Tibial nerve (tissue), 3 donors: ENCODE measurements at regions not wholly inside any gene's neighbourhood (a gene's known extent, or its start where the extent isn't known, plus 50 kb on each side); places are given as distances from the start of the nearest gene placed in this dataset.

Experiments used
- POLR2A ChIP-seq, 2 donors: fragments of 450-650 bp; IDR thresholded peaks; one replicate each; pipeline ENCODE4 v1.6.1; 2017; ENCODE audit warnings: antibody characterized with exemption in 2 of 2, mild to moderate bottlenecking in 2 of 2, moderate library complexity in 2 of 2
- TF ChIP-seq, protein P1 (sequence below), 5 experiments: fragments of 200-600 bp in 3 of 5; fragments of 450-650 bp in 2 of 5; sonication (generic) in 3 of 5; IDR thresholded peaks; one replicate each; pipeline ENCODE4 v1.5.1; 2016 to 2019; ENCODE audit warnings: antibody characterized with exemption in 5 of 5, mild to moderate bottlenecking in 3 of 5, moderate library complexity in 2 of 5

DNA sequence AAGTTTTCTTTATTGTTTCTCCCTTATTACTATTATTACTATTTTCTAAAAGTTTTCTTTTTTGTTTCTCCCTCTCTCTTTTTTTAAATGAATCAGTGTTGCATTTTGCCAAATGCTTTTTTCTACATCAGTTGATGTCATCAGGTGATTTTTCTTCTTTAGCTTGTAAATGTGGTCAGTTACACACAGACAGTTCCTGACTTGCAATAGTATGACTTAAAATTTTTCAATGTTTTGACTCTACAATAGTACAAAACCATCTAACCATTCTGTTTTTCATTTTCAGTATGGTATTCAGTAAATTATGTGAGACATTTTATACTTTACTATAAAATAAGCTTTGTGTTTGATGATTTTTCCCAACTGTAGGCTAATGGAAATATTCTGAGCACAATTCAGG is 443.0 kb downstream of the GADD45G start:
- TF ChIP-seq, protein P1, sequence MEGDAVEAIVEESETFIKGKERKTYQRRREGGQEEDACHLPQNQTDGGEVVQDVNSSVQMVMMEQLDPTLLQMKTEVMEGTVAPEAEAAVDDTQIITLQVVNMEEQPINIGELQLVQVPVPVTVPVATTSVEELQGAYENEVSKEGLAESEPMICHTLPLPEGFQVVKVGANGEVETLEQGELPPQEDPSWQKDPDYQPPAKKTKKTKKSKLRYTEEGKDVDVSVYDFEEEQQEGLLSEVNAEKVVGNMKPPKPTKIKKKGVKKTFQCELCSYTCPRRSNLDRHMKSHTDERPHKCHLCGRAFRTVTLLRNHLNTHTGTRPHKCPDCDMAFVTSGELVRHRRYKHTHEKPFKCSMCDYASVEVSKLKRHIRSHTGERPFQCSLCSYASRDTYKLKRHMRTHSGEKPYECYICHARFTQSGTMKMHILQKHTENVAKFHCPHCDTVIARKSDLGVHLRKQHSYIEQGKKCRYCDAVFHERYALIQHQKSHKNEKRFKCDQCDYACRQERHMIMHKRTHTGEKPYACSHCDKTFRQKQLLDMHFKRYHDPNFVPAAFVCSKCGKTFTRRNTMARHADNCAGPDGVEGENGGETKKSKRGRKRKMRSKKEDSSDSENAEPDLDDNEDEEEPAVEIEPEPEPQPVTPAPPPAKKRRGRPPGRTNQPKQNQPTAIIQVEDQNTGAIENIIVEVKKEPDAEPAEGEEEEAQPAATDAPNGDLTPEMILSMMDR (IDR thresholded peaks at IDR 0.05) = no peak
- no peak for TF ChIP-seq POLR2A (IDR thresholded peaks at IDR 0.05)
